OCI-LY7 (cell line): ENCODE measurements at regions not wholly inside any gene's neighbourhood (a gene's known extent, or its start where the extent isn't known, plus 50 kb on each side); places are given as distances from the start of the nearest gene placed in this dataset.

Experiments
- BruUV-seq: library from RNA; stranded (reverse); fragments of 400-500 nt; replicated peaks from 2 replicates; lab custom pipeline; 2021; lab: Mats Ljungman, UMichigan
- CTCF ChIA-PET: fragments of 300-600 bp; sonication (Branson Sonifier 250); formaldehyde crosslinking; loops from one replicate; lab custom pipeline; 2022; ENCODE audit warnings: antibody characterized with exemption; ENCODE audit not compliant: unreplicated experiment; lab: Charles Lee
- POLR2A ChIA-PET: fragments of 300-600 bp; sonication (Branson Sonifier 250); formaldehyde crosslinking; loops from one replicate; lab custom pipeline; 2022; ENCODE audit warnings: antibody characterized with exemption; lab: Charles Lee
- DNase-seq: peaks from one replicate; pipeline ENCODE4 v3.0.0-alpha.2; 2015; ENCODE audit warnings: low spot score
- H2AFZ ChIP-seq: fragments of 200-600 bp; sonication (generic), shearing (Covaris generic); 2 replicates; pipeline ENCODE4 v1.6.1; 2014; ENCODE audit warnings: mild to moderate bottlenecking, antibody characterized with exemption, low read length, moderate library complexity
- H3K27ac ChIP-seq: fragments of 200-600 bp; sonication (generic); 2 replicates; pipeline ENCODE4 v1.5.1; 2014; ENCODE audit warnings: mixed run types, low read depth, mild to moderate bottlenecking, moderate library complexity, low read length, inconsistent platforms; ENCODE audit not compliant: poor library complexity, severe bottlenecking
- H3K36me3 ChIP-seq: fragments of 200-600 bp; sonication (generic); 2 replicates; pipeline ENCODE4 v1.6.1; 2014; ENCODE audit warnings: mild to moderate bottlenecking, antibody characterized with exemption, low read length, moderate library complexity, mixed read lengths; ENCODE audit not compliant: insufficient read depth
- H3K4me1 ChIP-seq: fragments of 200-600 bp; sonication (generic); 2 replicates; pipeline ENCODE4 v1.5.1; 2014; ENCODE audit warnings: mild to moderate bottlenecking, low read length; ENCODE audit not compliant: insufficient read depth, poor library complexity, severe bottlenecking
- H3K4me2 ChIP-seq: fragments of 200-600 bp; sonication (generic); 2 replicates; pipeline ENCODE4 v1.6.1; 2014; ENCODE audit warnings: mild to moderate bottlenecking, low read length
- H3K4me3 ChIP-seq: fragments of 200-600 bp; sonication (generic); 2 replicates; pipeline ENCODE4 v1.5.1; 2014; ENCODE audit warnings: mild to moderate bottlenecking, low read depth, low read length; ENCODE audit not compliant: poor library complexity, severe bottlenecking
- H3K79me2 ChIP-seq: fragments of 200-600 bp; sonication (generic); 2 replicates; pipeline ENCODE4 v1.6.1; 2016; ENCODE audit warnings: low read depth, mild to moderate bottlenecking, low read length, moderate library complexity, mixed read lengths; ENCODE audit not compliant: insufficient read depth
- H3K9me2 ChIP-seq: fragments of 200-600 bp; sonication (generic); 2 replicates; pipeline ENCODE4 v1.6.1; 2016; ENCODE audit warnings: mild to moderate bottlenecking, low read length, mixed read lengths; ENCODE audit not compliant: insufficient read depth
- H3K9me3 ChIP-seq: fragments of 200-600 bp; sonication (generic); 2 replicates; pipeline ENCODE4 v1.6.1; 2014; ENCODE audit warnings: mild to moderate bottlenecking, mixed run types, low read length, mixed read lengths
- H4K20me1 ChIP-seq: fragments of 200-600 bp; sonication (generic); 2 replicates; pipeline ENCODE4 v1.6.1; 2014; ENCODE audit warnings: mild to moderate bottlenecking, antibody characterized with exemption, low read length, moderate library complexity, mixed read lengths; ENCODE audit not compliant: insufficient read depth
- CTCF ChIP-seq: fragments of 200-600 bp; sonication (generic); conservative IDR thresholded peaks from 2 replicates; pipeline ENCODE4 v1.5.1; 2014; ENCODE audit warnings: mild to moderate bottlenecking, antibody characterized with exemption, low read length, moderate library complexity, mixed read lengths
- EZH2phosphoT487 ChIP-seq: fragments of 200-600 bp; sonication (generic); IDR thresholded peaks from 2 replicates; pipeline ENCODE4 v1.6.1; 2018; ENCODE audit warnings: low read depth, borderline replicate concordance, mild to moderate bottlenecking, mixed run types, antibody characterized with exemption, low read length, moderate library complexity, mixed read lengths
- intact Hi-C: fragments of 100-400 bp; cut with micrococcal nuclease; formaldehyde crosslinking; loops from one replicate; pipeline ENCODE4 v1.10.0; 2022; ENCODE audit not compliant: unreplicated experiment

GRCh38 chr7:42763137-42763551, 148.7 kb downstream of the C7orf25 start:
- BruUV-seq: no TSS peak
- Histone ChIP-seq H2AFZ (no peak overlapping the region), H3K4me3 (no peak overlapping the region), H3K4me1 (no peaks in the 10 kb centered on the region), H4K20me1 (no peaks in the 10 kb centered on the region), H3K4me2 (no peak overlapping the region), H3K27ac (no peak overlapping the region), H3K79me2 (no peaks in the 10 kb centered on the region), H3K9me2 (no peaks in the 10 kb centered on the region), H3K36me3 (no peaks in the 10 kb centered on the region), H3K9me3 (no peaks in the 10 kb centered on the region)
- ChIA-PET POLR2A (no interaction called here), CTCF (no interaction called here)
- TF ChIP-seq EZH2phosphoT487: no peak
- no peak for TF ChIP-seq CTCF
- no peak for DNase-seq
- intact Hi-C loops: no loop called here

- TF ChIP-seq EZH2phosphoT487 (no peak), CTCF (no peak)
- DNase-seq: no peak
- Histone ChIP-seq H3K4me2 (no peak overlapping the region), H3K27ac (no peak overlapping the region), H3K79me2 (no peaks in the 10 kb centered on the region), H3K4me1 (no peaks in the 10 kb centered on the region), H3K9me3 (no peaks in the 10 kb centered on the region), H4K20me1 (no peaks in the 10 kb centered on the region), H2AFZ (no peak overlapping the region), H3K36me3 (no peaks in the 10 kb centered on the region), H3K9me2 (no peaks in the 10 kb centered on the region), H3K4me3 (no peak overlapping the region)
- POLR2A ChIA-PET: no interaction called here
- intact Hi-C loops: no loop called here
- BruUV-seq: no TSS peak
- CTCF ChIA-PET: no interaction called here
These were observed 150.4 kb downstream of the C7orf25 start for GRCh38 chr7:42761486-42761885.

- no peak overlapping the region for H2AFZ ChIP-seq
- H3K4me2 ChIP-seq: no peak overlapping the region
- BruUV-seq: no TSS peak
- ChIA-PET CTCF (no interaction called here), POLR2A (interaction anchor here (0.6 kb wide), 1 partner anchor 12 kb away, joined by 3 read pairs; no protein-coding TSS in a partner anchor)
- no peaks in the 10 kb centered on the region for H3K79me2 ChIP-seq
- no peaks in the 10 kb centered on the region for H3K9me2 ChIP-seq
- no peaks in the 10 kb centered on the region for H3K36me3 ChIP-seq
- no peak for DNase-seq
- no peaks in the 10 kb centered on the region for H3K4me1 ChIP-seq
- H3K9me3 ChIP-seq: no peaks in the 10 kb centered on the region
- H3K4me3 ChIP-seq: no peak overlapping the region
- intact Hi-C loops: no loop called here
- H4K20me1 ChIP-seq: no peaks in the 10 kb centered on the region
- H3K27ac ChIP-seq: no peak overlapping the region
- TF ChIP-seq EZH2phosphoT487: no peak
These were observed 153.7 kb downstream of the C7orf25 start for GRCh38 chr7:42758124-42758523.
